Activated CD8-positive, alpha-beta T cell treated with anti-CD3 and anti-CD28 coated beads, Interleukin-2, amount 10 ng/mL, durations not matched to agents 7 days and 5 days (primary cell): ENCODE measurements at regions not wholly inside any gene's neighbourhood (a gene's known extent, or its start where the extent isn't known, plus 50 kb on each side); places are given as distances from the start of the nearest gene placed in this dataset.

ENCODE experiments used
- ATAC-seq: fragments of 150-1000 bp; cut with Tn5 transposase; one replicate; pipeline ENCODE4 v1.10.0; 2021; ENCODE audit warnings: moderate library complexity
- CTCF ChIA-PET: fragments of 350-600 bp; sonication (Branson Sonifier 250); formaldehyde crosslinking; loops from one replicate; lab custom pipeline; 2021; ENCODE audit warnings: antibody characterized with exemption; lab: Charles Lee
- POLR2A ChIA-PET: fragments of 350-600 bp; sonication (Branson Sonifier 250); formaldehyde crosslinking; loops from one replicate; lab custom pipeline; 2021; ENCODE audit warnings: antibody characterized with exemption; lab: Charles Lee
- DNase-seq: peaks from one replicate; pipeline ENCODE4 v3.0.0-alpha.2; 2020
- H3K27ac Mint-ChIP-seq: one replicate; pipeline ENCODE4 v1.8.0; 2021; ENCODE audit warnings: mild to moderate bottlenecking, mixed read lengths
- H3K27me3 Mint-ChIP-seq: one replicate; pipeline ENCODE4 v1.8.0; 2021; ENCODE audit warnings: low read depth, mixed read lengths
- H3K36me3 Mint-ChIP-seq: one replicate; pipeline ENCODE4 v1.8.0; 2021; ENCODE audit warnings: low read depth, mixed read lengths
- H3K4me1 Mint-ChIP-seq: one replicate; pipeline ENCODE4 v1.8.0; 2021; ENCODE audit warnings: low read depth, mixed read lengths
- H3K4me3 Mint-ChIP-seq: one replicate; pipeline ENCODE4 v1.8.0; 2021; ENCODE audit warnings: mild to moderate bottlenecking, mixed read lengths
- H3K9me3 Mint-ChIP-seq: one replicate; pipeline ENCODE4 v1.8.0; 2022; ENCODE audit warnings: mixed read lengths; ENCODE audit not compliant: insufficient read depth

- Mint-ChIP-seq H3K4me3 (no peak overlapping the region), H3K9me3 (no peaks in the 10 kb centered on the region), H3K36me3 (no peaks in the 10 kb centered on the region), H3K27me3 (no peaks in the 10 kb centered on the region), H3K27ac (no peak overlapping the region), H3K4me1 (no peaks in the 10 kb centered on the region)
- DNase-seq (no peak), ATAC-seq (no peak)
- ChIA-PET POLR2A (no interaction called here), CTCF (no interaction called here)
These were observed 318.1 kb upstream of the UBE2E2 start for GRCh38 chr3:22885039-22885438.

- H3K4me1 Mint-ChIP-seq = no peaks in the 10 kb centered on the region
- DNase-seq = no peak
- H3K36me3 Mint-ChIP-seq = no peaks in the 10 kb centered on the region
- ChIA-PET POLR2A (no interaction called here), CTCF (no interaction called here)
- H3K27ac Mint-ChIP-seq = no peak overlapping the region
- H3K27me3 Mint-ChIP-seq = no peaks in the 10 kb centered on the region
- no peak for ATAC-seq
- no peak overlapping the region for H3K4me3 Mint-ChIP-seq
- no peaks in the 10 kb centered on the region for H3K9me3 Mint-ChIP-seq
These were observed 317.4 kb upstream of the UBE2E2 start for GRCh38 chr3:22885574-22886341.

GRCh38 chr3:22886439-22887068 lies 316.6 kb upstream of the UBE2E2 start:
- POLR2A ChIA-PET = no interaction called here
- Mint-ChIP-seq H3K27me3 (no peaks in the 10 kb centered on the region), H3K9me3 (no peaks in the 10 kb centered on the region), H3K4me1 (no peaks in the 10 kb centered on the region), H3K27ac (no peak overlapping the region), H3K4me3 (no peak overlapping the region), H3K36me3 (no peaks in the 10 kb centered on the region)
- DNase-seq = no peak
- no peak for ATAC-seq
- CTCF ChIA-PET = interaction anchor here (1.1 to 1.7 kb wide), 3 partner anchors 15 to 797 kb away, joined by 3 to 4 read pairs (median 3); no protein-coding TSS in a partner anchor

- DNase-seq = no peak
- ChIA-PET CTCF (interaction anchor here (1.1 to 1.7 kb wide), 5 partner anchors 8 to 798 kb away, joined by 3 to 4 read pairs (median 3); no protein-coding TSS in a partner anchor), POLR2A (no interaction called here)
- Mint-ChIP-seq H3K4me3 (no peak overlapping the region), H3K9me3 (no peaks in the 10 kb centered on the region), H3K27ac (no peak overlapping the region), H3K36me3 (no peaks in the 10 kb centered on the region), H3K27me3 (no peaks in the 10 kb centered on the region), H3K4me1 (no peaks in the 10 kb centered on the region)
- ATAC-seq = no peak
These were observed 315.3 kb upstream of the UBE2E2 start for GRCh38 chr3:22887664-22888291.

- Mint-ChIP-seq H3K4me1 (no peaks in the 10 kb centered on the region), H3K9me3 (no peaks in the 10 kb centered on the region), H3K36me3 (no peaks in the 10 kb centered on the region), H3K4me3 (no peak overlapping the region), H3K27me3 (no peaks in the 10 kb centered on the region), H3K27ac (no peak overlapping the region)
- POLR2A ChIA-PET = no interaction called here
- ATAC-seq (no peak), DNase-seq (no peak)
- CTCF ChIA-PET = no interaction called here
These were observed 310.0 kb upstream of the UBE2E2 start for GRCh38 chr3:22893101-22893500.

- POLR2A ChIA-PET = no interaction called here
- CTCF ChIA-PET = no interaction called here
- Mint-ChIP-seq H3K4me3 (no peak overlapping the region), H3K9me3 (no peaks in the 10 kb centered on the region), H3K36me3 (no peaks in the 10 kb centered on the region), H3K27ac (no peak overlapping the region), H3K4me1 (no peaks in the 10 kb centered on the region), H3K27me3 (no peaks in the 10 kb centered on the region)
- DNase-seq = no peak
- ATAC-seq = no peak
These were observed 309.3 kb upstream of the UBE2E2 start for GRCh38 chr3:22893644-22894325.

- H3K27ac Mint-ChIP-seq = no peak overlapping the region
These were observed 308.3 kb upstream of the UBE2E2 start for GRCh38 chr3:22894865-22895264.

GRCh38 chr3:22895671-22896070 lies 307.5 kb upstream of the UBE2E2 start:
- Mint-ChIP-seq H3K4me1 (no peaks in the 10 kb centered on the region), H3K27ac (no peak overlapping the region), H3K9me3 (no peaks in the 10 kb centered on the region), H3K36me3 (no peaks in the 10 kb centered on the region), H3K27me3 (no peaks in the 10 kb centered on the region), H3K4me3 (no peak overlapping the region)
- DNase-seq (no peak), ATAC-seq (no peak)
- POLR2A ChIA-PET = no interaction called here
- CTCF ChIA-PET = interaction anchor here (0.9 kb wide), 1 partner anchor 8 kb away, joined by 3 read pairs; no protein-coding TSS in a partner anchor

More at GRCh38 chr3:22894865-22895264, 308.3 kb upstream of the UBE2E2 start:
- Mint-ChIP-seq H3K36me3 (no peaks in the 10 kb centered on the region), H3K9me3 (no peaks in the 10 kb centered on the region), H3K4me3 (no peak overlapping the region), H3K4me1 (no peaks in the 10 kb centered on the region), H3K27me3 (no peaks in the 10 kb centered on the region)
- ATAC-seq = no peak
- CTCF ChIA-PET = no interaction called here
- DNase-seq = no peak
- POLR2A ChIA-PET = no interaction called here

- no peak for ATAC-seq
- no peaks in the 10 kb centered on the region for H3K36me3 Mint-ChIP-seq
- H3K4me1 Mint-ChIP-seq = no peaks in the 10 kb centered on the region
- CTCF ChIA-PET = no interaction called here
- no peak overlapping the region for H3K4me3 Mint-ChIP-seq
- H3K9me3 Mint-ChIP-seq = no peaks in the 10 kb centered on the region
- POLR2A ChIA-PET = no interaction called here
- no peak overlapping the region for H3K27ac Mint-ChIP-seq
- no peak for DNase-seq
- H3K27me3 Mint-ChIP-seq = no peaks in the 10 kb centered on the region
These were observed 304.6 kb upstream of the UBE2E2 start for GRCh38 chr3:22898558-22898957.

- CTCF ChIA-PET = no interaction called here
- DNase-seq (no peak), ATAC-seq (no peak)
- H3K27ac Mint-ChIP-seq = no peak overlapping the region
- H3K4me1 Mint-ChIP-seq = no peaks in the 10 kb centered on the region
- H3K4me3 Mint-ChIP-seq = no peak overlapping the region
- H3K36me3 Mint-ChIP-seq = no peaks in the 10 kb centered on the region
- H3K27me3 Mint-ChIP-seq = no peaks in the 10 kb centered on the region
- H3K9me3 Mint-ChIP-seq = no peaks in the 10 kb centered on the region
- POLR2A ChIA-PET = no interaction called here
These were observed 303.7 kb upstream of the UBE2E2 start for GRCh38 chr3:22899441-22899840.

GRCh38 chr3:22900296-22900695 lies 302.8 kb upstream of the UBE2E2 start:
- Mint-ChIP-seq H3K4me3 (no peak overlapping the region), H3K36me3 (no peaks in the 10 kb centered on the region), H3K9me3 (no peaks in the 10 kb centered on the region), H3K4me1 (no peaks in the 10 kb centered on the region), H3K27me3 (no peaks in the 10 kb centered on the region), H3K27ac (no peak overlapping the region)
- ATAC-seq (no peak), DNase-seq (no peak)
- CTCF ChIA-PET = no interaction called here
- POLR2A ChIA-PET = no interaction called here
